Prostate gland (tissue), 2 donors: ENCODE measurements at regions not wholly inside any gene's neighbourhood (a gene's known extent, or its start where the extent isn't known, plus 50 kb on each side); places are given as distances from the start of the nearest gene placed in this dataset.

ENCODE experiments used
- POLR2AphosphoS5 ChIP-seq: sonication (generic); formaldehyde crosslinking; IDR thresholded peaks from one replicate; pipeline ENCODE4 v1.6.1; 2017; ENCODE audit warnings: antibody characterized with exemption
- TF ChIP-seq, protein P1 (sequence below), 4 experiments: fragments of 200-600 bp in 2 of 4; fragments of 450-650 bp in 2 of 4; sonication (generic) in 2 of 4; IDR thresholded peaks; 1 replicate in 3 of 4; 2 replicates in 1 of 4; pipeline ENCODE4 v1.5.1; 2016 to 2019; ENCODE audit warnings: antibody characterized with exemption in 4 of 4, mild to moderate bottlenecking in 2 of 4, moderate library complexity in 2 of 4

DNA sequence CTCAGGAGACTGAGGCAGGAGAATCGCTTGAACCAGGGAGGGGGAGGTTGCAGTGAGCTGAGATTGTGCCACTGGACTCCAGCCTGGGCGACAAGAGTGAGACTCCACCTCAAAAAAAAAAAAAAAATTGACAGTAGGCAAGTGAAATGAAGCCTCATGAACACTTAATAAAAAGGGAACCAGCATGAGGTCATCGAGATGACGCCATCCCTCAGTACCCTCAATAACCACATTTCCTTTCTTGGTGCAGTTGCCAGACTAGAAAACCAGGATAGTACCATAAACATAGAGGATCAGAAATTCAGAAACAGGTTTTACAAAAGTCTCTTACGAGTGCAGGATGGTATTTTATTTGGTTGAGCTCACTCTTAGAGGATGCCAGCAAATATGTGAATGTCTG is 584.1 kb downstream of the MAFB start:
- TF ChIP-seq, protein P1, sequence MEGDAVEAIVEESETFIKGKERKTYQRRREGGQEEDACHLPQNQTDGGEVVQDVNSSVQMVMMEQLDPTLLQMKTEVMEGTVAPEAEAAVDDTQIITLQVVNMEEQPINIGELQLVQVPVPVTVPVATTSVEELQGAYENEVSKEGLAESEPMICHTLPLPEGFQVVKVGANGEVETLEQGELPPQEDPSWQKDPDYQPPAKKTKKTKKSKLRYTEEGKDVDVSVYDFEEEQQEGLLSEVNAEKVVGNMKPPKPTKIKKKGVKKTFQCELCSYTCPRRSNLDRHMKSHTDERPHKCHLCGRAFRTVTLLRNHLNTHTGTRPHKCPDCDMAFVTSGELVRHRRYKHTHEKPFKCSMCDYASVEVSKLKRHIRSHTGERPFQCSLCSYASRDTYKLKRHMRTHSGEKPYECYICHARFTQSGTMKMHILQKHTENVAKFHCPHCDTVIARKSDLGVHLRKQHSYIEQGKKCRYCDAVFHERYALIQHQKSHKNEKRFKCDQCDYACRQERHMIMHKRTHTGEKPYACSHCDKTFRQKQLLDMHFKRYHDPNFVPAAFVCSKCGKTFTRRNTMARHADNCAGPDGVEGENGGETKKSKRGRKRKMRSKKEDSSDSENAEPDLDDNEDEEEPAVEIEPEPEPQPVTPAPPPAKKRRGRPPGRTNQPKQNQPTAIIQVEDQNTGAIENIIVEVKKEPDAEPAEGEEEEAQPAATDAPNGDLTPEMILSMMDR (IDR thresholded peaks at IDR 0.05): no peak
- no peak for TF ChIP-seq POLR2AphosphoS5
